SW480 (cell line): ENCODE measurements at regions not wholly inside any gene's neighbourhood (a gene's known extent, or its start where the extent isn't known, plus 50 kb on each side); places are given as distances from the start of the nearest gene placed in this dataset.

Experiments used
- DNase-seq: peaks from one replicate; pipeline ENCODE4 v3.0.0-alpha.2; 2016; ENCODE audit warnings: low spot score

DNA sequence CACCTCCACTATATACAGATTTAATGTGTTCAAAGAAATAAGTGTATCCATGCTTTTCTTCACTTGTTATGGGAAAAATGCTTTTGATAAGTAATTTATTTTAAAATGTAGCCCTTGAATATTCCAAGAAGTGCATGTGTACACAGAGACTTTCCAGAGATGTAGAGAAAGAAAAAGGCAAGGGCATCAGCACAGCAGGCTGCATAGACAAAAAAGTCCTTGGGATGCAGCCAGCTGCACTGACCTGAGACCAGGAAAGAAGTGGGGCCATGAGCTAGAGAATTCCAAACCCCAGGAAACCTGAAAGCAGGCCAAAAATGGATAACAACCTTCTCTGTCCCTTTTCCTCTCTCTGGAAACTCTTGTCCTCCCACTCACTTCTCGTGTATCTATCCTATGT is 51.6 kb upstream of the PRDM8 start:
- no peak for DNase-seq

DNA sequence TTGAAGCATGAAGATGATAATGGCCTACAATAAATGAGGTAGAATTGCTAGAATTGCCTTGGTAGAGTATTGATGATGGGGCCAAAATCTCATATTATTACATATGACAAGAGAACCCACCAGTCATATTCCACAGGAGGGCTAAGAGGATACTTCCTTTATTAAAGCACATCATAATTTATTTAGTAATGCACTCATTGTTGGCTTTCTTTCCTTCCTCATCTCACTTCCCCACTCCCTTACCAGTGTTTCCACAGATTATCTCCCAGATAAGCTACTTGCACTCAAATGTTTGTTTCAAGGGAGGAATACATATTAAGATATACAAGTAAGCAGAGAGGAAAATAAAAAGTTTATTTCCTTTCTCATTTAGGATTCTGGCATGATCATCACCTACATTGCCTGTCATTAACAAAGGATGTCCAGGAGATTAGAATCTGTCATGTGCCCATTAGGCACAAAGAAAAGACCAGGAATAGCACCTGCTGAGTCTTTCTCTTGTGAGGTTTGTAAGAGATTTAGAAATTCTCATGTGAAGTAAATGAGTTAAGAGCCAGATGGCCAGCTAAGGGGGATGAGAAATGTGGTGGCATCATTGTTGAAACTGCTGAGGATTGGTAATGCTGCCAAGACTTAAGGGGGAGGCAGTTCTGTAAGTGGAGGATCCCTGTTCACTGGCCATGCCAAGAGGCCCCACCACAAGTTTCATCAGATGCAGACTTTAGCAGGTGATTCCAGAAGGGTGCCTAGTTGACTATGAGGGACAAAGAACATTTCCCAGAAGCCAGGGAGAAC is 52.4 kb upstream of the PRDM8 start:
- no peak for DNase-seq

DNA sequence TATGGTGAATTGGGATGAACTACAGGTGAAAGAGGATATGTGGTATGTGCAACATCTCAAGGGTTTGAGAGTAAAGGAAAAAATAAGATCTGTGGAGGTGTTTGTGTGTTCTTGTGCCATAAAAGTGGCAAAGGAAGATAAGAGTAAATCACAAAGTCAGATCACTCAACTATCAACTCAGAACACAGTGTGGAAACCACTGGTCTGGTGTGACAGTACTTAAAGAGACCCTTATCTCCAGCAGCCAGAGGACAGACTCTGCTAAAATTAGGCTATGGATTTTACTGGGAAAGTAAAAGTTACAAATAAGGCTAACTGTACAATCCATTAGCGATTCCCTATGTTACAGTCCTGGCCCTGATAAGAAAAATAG is 54.0 kb upstream of the PRDM8 start:
- DNase-seq: no peak

DNA sequence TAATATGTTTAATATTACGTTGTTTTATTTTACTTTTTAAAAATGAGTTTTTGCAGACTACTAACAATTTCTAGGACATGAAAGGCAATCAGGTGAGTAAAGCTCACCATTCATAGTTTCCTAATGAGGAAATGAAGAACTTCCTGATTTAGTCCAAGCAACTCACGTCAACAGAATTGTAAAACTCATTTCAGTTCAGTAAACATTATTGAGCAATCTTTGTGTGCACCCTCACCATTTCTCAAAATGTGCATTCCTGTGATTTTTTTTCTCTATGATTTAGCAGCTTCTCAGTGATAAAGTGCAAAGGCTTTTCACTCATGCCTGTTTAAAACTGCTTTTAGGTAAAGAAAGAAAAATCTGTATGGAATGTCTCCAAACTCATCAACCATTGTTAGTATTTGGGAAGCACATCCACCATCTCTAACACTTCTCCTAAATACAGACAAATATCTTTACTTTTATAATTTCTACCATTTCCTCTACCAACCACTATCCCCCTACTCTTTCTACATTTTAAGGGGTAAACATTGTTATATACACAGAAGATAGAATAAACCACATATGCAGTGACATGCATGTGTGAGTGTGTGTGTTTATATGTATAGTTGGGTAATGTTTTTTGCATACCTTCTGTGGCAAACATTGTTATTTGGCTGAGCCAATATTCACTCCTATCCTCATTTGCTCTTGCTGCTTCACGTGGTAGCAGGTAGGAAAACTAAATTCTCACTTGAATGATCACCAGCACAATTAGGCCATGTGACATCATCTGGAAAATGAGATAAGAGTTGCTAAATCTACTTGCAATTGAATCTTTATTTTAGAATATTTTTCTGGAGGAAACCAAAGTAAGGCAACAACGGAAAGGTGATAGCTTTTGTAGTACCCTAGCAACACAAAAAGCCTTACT is 54.7 kb upstream of the PRDM8 start:
- DNase-seq: no peak

DNA sequence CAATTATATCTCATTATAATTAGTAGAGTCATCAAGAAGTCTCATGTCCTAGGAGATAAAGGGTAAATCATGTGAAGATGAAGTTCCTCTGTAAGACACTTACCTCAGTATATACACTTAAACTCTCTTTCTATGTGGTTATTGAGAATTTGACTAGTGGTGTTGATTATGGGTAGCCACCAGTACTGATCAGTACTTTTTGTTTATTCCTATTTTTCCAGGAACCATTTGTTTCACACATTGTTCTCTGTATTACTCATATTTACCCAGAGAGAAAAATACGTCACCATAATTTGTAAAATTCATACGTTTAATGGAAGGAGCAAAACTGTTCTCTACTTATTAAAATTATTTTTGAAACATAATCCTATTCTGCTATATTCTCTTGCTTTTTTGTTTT is 55.8 kb upstream of the PRDM8 start:
- DNase-seq: no peak

DNA sequence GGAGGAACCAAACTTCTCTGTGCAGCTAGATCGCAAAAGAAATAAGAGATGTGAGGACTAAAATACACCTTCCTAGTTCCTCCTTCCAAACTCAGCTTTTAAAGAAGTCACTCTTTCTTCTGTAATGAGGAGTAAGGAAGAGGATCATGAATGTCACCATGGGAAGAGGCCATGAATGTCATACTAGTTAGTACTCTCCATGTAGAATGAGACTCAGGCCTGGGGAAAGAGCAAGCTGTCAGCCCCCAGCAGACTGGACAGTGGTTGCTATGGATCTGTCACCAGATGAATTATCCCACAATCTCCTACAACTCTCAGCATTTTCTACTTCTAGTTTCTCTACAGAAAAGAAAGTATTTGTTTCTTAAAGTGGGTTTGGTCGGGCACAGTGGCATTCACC is 57.1 kb upstream of the PRDM8 start:
- DNase-seq: no peak

DNA sequence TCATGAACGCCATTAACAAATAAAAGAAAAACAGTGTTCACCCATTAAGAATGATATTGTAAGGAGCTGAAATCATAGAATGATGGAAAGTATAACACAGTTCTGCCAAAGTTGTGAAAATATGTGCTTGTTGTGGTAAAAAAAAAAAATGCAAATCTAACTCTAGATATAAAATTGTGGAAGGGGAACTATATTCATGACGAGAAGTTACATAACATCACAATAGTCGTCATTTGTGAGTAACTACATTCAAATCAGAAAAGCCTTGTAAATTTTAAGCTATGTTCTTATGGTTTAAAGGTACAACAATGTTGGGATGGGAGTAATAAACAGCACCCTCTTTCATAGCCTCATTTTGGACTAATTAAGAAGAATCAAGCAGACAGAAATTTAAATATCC is 57.6 kb upstream of the PRDM8 start:
- no peak for DNase-seq

DNA sequence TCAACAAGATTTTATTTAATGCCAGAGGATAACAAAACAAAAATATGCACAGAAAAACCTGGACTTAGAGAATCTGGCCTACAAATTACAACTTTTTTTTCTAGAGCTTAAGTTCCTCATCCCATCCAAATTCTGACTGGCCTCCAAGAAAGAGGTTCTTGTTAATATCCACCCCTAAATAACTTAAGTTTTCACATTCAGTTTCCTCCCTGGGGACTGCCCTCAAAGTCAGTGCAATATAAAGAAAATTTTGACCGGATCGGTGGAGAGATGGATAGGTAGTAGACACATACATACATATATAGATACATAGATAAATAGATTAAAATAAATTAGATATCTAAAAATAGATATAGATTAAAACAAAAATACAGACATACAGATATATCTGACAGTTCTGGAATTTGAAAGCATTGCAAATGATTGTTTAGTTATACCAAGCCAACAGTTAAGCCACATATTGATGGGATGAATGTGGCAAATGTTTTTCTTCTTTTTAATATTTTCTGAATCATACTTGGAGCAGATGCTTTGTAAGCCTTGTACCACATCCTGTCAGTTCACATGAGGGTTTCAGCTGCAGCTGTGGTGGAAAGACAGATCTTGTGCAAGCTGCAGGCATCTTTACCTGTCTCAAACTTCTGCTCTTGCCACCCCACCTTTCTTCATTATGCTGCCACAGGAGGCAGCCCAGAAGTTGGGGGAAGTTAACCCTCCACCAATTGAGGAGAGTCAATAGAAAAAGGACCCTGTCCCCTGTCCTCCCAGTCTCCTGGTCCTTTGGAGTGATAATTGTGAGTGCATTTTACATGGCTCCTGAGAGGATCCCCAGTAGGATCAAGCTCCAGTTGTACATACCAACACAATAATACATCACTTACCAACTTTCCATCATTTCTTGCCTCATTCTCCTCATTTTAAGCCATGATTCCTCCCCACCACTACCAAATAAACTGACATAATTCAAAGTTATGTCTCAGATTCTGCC is 58.5 kb upstream of the PRDM8 start:
- DNase-seq: no peak

DNA sequence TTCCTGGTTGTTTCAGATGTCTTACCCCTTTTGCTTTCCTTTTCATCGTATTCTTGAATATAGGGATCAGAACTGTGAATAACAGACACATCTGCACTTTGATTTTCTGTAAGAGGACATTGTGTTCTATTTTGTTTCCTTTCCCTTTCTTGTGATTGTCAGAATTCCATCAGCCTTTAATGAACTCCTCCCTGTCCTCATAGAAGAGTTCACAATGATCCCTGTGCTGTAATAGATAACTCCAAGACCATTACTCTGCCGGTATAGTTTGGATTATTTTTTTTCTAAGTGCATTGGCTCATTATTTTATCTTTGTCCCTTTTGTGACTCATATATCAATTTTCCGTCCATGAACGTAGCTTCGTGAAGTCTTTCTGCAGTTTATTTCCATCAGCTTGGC is 59.7 kb upstream of the PRDM8 start:
- DNase-seq: no peak

DNA sequence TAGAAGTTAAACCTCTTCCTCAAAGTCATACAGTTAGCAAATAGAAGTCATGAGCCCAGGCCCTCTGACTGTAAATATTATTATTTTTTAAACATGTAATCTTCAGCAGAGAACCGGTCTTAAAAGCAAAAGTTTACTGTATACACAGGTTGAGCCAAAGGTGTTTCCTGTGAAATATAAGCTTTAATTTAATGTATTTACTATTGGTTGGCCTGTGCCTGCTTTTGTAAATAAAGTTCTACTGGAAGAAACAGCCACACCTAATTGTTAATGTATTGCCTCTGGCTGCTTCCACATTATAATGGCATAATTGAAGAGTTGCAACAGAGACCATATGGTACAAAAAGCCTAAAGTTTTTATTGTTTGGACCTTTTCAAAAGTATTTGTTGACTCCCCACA is 61.0 kb upstream of the PRDM8 start:
- DNase-seq: no peak

DNA sequence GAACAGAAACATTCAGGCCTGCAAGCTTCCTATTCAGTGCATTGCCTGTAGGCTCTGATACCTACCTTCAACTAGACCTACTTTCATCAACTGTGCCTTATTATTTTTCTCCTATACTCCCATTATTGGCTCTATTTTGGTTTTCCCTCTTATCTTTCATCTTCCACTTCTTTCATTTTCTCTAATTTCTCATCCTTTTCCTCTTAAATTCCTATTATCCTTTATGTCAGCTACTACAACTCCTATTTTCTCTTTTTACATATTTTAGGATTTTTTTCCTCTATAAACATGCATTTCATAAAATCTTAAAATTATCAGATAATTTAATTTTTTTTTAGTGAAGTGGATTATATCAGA is 61.6 kb upstream of the PRDM8 start:
- DNase-seq: no peak

DNA sequence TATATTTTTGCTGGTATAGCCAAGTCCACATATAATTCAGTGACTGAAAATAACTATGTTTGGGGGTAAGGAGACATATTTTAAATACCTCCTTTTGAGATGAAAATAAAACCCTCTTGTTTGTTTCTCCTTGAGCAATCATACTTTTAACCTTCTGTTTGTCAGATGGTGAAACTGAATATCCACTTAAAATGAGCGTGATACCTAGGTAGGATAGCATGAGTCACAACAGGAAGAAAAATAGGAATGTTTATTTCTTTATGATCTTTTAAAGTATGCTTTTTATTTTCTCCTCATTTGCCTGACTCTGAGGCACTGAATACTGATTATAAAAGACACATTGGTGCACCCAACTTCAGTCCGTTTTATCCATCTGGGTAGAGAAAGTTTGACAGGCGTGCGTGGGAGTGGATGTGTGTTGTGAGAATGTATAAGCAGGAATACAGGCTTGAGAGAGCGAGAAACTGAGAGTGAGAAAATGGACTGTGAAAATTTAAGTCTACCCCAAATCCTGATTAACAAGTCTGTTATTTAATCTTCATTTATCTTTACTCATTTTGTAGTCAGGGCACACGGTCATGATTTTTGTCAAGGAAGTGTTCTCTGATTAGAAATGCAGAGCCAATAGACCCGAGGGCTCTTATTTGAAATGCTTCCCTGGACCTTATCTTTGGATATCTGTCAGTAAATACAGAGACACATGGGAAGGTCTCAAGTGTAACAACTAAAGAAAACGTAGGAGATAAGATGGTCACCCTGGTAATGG is 62.1 kb upstream of the ANTXR2 start:
- DNase-seq: no peak

DNA sequence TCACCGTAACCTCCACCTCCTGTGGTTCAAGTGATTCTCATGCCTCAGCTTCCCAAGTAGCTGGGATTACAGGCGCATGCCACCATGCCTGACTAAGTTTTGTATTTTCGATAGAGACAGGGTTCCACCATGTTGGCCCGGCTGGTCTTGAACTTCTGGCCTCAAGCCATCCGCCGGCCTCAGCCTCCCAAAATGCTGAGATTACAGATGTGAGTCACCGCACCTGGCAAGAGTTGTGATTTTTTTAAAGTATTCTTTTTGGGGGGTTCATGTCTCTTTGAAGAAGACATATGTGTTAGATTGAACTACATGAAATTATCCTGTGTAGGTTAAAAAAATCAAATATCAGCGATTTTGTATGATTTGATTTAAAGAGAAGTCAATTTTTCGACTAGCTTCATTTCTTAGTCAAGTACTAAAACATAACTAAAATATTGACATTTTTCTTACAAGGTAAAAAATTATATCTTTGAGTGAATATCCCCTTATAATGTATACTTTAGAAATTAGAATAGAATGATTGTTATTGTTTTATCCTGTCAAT is 60.3 kb upstream of the ANTXR2 start:
- DNase-seq: no peak

DNA sequence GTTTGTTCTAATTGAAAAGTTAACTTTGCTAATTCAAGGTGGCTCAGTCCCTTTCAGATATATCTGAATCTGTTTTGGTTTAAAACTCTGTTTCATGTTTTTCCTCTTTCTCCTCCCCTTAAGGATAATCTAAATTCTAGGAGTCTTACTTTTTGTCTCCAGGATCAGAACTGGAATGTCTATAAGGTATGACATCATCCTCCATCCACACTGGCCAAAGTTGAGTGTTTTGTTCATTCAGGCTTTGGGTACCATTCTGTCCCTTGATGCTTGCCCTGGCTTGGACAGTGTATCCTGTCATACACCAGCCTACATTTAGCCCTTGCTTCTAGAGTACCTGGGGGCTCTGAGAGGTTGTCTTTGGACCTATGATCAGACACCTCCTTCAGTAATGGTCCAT is 56.8 kb upstream of the ANTXR2 start:
- no peak for DNase-seq

DNA sequence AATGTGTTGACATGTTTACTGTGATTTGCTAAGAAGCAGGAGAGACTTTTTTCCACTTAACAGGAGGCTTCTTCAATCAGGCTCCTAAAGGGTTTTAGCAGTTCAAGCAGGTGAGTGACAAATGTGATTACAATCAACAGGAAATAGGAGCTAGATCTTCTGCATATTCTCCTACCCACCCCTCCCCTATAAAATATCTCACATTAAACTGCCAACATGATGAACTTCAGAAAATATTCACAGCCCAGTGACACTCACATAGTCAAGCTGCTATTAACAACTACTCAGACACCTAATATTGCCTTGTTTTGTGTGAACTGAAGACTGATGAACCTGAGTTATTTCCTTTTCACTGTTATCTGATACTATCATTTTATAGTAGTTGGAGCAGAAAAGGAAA is 55.9 kb upstream of the ANTXR2 start:
- DNase-seq: no peak

DNA sequence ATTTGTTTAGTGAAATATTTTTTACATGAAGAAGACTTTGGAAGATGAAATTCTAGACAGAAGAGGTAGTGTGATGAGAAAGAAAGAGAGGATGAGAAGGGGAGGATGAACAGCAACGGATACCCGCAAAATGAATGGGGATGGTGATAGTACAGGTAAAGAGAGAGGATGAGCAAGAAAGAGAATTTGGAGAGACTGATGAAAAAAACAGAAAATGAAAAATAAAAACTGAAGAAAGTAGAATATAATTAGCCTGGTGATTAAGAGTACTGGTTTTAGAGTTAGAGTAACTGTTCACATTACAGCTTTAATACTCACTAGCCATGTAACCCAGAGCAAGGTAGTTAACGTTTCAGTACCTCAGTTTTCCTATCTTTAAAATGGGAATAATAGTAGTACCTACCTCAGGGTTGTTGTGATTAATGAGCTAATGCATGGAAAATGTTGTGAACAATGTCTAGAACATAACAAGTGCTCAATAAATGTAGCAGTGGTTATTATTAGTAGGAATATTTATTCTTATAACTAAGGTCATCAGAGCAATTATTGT is 54.9 kb upstream of the ANTXR2 start:
- no peak for DNase-seq

DNA sequence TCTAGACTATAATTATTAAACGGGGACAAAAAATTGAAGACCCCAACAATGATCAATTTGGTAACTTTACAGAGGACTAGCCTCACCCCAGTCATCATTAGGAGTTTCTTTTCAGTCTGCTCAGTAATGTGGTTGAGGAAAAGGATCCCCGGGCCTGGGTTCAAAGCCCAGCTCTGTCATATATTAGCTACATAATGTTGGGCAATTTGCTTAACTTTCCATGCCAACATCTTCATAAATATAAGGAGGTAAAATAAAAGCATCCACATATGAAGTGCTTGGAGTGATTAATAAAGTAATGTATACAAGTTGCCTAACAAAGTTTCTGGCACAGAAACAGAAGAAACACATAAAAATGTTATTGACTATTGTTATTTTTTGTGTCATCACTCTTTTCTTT is 53.4 kb upstream of the ANTXR2 start:
- no peak for DNase-seq

DNA sequence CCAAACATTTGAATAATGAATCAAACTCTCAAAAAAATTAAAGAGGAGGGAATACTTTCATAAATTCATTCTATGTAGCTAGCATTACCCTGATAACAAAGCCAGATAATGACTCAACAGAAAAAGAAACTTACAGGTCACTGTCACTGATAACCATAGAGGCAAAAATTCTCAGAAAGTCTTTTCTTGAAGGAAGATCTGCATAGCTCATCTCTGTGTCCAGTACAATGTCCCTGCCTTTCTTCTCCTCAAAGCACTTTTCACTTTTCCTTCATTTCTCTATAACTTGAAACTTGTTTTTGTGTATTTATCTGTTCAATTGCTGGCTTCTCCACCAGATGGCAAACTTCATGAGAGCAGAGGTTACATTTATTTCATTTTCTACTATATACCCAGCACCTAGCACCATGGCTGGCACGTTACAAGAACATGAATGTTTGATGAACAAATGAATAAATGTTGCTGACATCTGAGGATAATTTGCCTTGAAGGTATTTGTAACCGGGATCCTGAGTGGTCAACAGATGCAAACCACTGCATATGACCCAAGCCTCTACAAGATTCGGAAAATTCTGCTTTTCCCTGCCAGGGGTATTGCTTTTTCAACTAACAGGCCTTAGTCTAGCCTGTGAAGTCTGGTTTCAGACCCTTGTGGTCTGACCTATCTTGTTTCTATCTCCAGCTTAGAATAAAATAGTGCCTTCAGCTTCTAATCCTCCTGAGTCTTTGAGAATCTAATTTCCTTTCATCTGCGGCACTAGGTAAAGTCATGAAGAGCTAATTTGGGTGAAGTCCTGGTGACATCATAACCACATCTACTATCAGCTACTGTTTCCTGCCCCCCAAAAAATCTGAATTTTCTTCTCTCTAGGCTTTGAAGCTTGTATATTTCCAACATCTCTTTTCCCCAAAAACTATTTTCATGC is 52.5 kb upstream of the ANTXR2 start:
- peak; percentile 7 for DNase-seq

DNA sequence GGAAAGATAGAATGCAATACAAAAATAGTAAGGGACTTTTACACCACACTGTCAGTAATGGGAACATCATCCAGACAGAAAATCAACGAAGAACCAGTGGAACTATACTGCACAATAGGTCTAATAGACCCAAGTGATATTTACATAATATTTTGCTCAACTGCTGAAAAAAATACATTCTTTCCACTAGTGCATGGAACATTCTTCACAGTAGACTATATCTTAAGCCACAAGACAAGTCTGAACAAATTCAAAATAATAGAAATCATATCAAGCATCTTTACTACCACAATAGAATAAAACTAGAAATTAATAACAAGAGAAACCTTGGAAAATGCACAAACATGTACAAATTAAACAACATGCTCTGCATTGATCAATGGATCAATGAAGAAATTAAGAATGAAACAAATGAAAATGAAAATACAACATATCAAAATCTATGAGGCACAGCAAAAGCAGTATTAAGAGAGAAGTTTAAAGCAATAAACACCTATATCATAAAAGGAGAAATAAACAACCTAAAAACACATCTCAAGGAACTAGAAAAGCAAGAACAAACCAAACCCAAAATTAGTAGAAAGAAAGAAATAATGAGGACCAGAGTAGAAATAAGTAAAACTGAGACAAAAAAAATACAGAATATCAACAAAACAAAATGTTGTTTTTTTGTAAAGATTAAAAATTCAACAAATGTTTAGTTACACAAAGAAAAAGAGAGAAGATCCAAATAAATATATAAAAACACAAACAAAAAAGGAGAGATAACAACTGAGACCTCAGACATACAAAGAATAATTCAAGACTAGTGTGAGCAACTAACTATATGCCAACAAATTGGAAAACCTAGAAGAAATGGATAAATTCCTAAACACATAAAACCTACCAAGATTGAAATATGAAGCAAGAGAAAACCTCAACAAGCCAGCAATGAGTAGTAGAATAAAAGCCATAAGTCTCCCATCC is 51.5 kb upstream of the ANTXR2 start:
- no peak for DNase-seq
